Iris pigment epithelial cell (primary cell): ENCODE measurements at regions not wholly inside any gene's neighbourhood (a gene's known extent, or its start where the extent isn't known, plus 50 kb on each side); places are given as distances from the start of the nearest gene placed in this dataset.

Experiments used
- DNase-seq: peaks from one replicate; pipeline ENCODE4 v3.0.0-alpha.2; 2011; ENCODE audit warnings: low read depth

GRCh38 chr10:4581929-4582328 lies 244.1 kb upstream of the AKR1E2 start:
- DNase-seq, result no peak

- no peak for DNase-seq
Measured at GRCh38 chr10:4579844-4580243, 246.2 kb upstream of the AKR1E2 start.

DNA sequence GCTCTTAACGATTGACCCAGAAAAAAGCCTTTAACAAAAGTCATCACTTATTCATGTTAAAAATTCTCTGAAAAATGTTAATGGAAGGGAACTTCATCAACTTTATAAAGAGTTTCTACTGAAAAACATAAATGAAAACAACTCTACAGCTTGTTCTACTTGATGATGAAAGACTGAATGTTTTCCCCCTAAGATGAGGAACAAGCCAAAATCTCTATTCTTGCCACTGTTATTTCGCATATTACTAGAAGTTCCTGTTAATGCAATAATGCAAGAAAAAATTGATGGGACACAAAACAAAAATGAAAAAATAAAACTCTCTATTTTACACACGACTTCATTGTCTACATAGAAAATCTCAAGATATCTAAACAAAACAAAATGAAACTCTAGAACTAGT lies 249.8 kb upstream of the AKR1E2 start:
- DNase-seq, result no peak

DNA sequence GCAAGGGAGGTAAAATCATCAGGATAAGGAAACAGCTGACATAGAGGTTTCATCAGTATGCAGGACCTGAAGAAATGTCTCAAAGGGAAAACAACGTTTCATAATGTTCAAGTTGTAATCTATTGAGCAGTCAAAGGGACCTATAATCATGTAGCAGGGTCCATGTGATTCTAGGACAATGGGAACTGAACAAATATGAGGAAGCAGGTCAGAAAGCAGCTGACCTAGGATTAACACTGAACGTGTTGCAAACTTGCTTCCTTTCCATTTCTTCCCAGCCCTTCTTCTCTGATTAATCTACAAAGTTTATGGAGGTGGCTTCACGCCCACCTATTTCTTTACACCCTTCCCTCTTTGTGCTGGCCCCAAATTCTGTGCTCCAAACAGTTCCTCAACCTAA lies 256.9 kb upstream of the AKR1E2 start:
- no peak for DNase-seq

GRCh38 chr10:4568731-4569130 lies 257.3 kb upstream of the AKR1E2 start:
- no peak for DNase-seq

DNA sequence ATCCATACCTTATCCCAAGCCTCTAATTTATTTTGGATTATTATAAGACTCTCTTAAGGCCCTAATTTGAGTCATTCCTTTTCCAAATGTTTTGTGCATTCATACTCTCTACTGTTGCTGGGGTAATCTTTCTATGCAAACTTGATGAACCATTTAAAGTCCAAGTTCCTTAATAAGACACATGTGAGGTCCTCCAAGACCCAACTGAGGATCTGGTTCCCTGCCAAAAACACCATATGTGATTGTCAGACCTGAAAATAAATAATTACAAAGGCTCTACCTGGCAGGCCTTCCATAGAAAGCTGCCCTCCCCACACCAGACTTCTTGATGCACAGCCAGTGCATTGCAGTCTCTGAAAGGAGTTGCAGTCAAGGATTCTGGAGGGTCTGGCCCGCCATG lies 257.9 kb upstream of the AKR1E2 start:
- DNase-seq, result no peak

DNA sequence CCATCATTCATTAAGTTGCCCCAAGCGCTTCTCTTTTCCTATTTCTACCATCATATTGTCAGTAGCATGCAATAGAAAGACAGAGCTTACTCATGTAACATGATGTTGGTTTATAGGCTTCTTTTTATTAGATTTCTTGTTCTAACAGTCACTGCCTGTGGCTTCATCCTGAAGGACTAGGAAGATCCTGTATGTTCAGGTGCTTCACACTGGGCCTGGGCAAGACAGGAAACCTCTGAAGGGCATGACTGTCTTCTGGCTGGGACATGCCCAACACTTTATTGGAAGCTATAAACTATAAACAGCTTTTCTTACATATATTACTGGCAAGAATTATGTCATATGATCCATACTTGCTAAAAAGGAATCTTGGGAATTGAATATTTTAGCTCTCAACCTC lies 258.4 kb upstream of the AKR1E2 start:
- DNase-seq, result no peak

GRCh38 chr10:4566011-4566410 lies 260.0 kb upstream of the AKR1E2 start:
- no peak for DNase-seq

DNA sequence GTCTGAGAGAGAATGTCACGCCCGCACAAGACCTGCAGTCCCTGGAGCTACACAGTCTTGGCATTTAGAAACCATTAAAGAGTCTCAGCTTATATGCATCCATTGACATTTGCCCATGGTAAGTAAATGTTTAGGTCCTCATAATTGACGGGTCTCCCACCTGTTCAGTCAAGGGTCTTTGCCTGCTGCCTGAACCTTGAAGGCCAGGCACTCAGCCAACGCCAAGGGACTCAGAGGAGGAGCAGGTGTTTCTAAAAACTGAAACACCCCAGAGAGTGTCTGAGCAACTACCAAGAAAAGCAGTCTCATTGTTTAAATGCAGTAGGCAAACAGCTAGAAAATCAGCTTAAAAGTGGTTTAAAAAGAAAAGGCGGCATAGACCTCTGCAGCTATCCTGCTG lies 264.7 kb upstream of the AKR1E2 start:
- no peak for DNase-seq

- DNase-seq, result no peak
Measured at GRCh38 chr10:4557469-4557868, 268.5 kb upstream of the AKR1E2 start.

GRCh38 chr10:4556527-4556926 lies 269.5 kb upstream of the AKR1E2 start:
- no peak for DNase-seq

- DNase-seq, result no peak
Measured at GRCh38 chr10:4555920-4556319, 270.1 kb upstream of the AKR1E2 start.

GRCh38 chr10:4549139-4549653 lies 276.8 kb upstream of the AKR1E2 start:
- DNase-seq, result peak; percentile 4

GRCh38 chr10:4546931-4547330 lies 279.1 kb upstream of the AKR1E2 start:
- DNase-seq, result no peak

DNA sequence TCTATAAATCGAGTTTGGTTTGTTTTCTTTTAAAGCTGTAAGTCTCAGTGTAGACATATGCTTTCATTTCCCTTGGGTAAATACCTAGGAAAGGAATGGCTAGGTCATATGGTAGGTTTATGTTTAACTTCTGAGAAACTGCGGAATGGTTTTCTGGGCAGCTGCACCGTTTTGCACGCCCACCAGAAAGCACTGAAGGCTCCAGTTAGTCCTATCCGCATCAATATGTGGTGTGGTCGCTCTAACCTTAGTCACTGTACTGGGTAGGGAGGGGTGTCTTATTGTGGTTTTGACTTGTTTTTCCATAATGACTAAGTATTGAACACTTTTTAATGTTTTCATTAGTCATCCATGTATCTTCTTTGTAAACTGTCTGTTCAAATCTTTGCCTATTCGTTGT lies 279.5 kb upstream of the AKR1E2 start:
- DNase-seq, result peak; percentile 66

DNA sequence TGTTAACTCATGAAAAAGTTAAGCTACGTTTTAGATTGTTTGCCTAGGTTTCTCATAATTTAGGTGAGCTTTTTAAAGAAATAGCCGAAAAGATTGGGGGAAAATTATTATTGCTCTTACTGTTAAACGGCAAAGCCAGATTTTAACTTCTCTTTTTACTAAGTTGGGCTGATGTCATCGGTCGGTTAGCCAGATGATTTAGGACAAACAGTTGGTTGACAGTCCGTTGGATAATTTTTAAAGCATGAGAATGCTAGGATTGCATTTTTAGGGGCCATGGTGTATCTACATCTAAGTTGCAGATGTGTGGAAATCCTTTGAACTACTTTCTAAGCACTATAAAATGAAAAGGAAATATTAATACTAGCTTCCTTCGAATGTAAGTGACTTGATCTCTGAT lies 280.9 kb upstream of the AKR1E2 start:
- DNase-seq, result no peak

DNA sequence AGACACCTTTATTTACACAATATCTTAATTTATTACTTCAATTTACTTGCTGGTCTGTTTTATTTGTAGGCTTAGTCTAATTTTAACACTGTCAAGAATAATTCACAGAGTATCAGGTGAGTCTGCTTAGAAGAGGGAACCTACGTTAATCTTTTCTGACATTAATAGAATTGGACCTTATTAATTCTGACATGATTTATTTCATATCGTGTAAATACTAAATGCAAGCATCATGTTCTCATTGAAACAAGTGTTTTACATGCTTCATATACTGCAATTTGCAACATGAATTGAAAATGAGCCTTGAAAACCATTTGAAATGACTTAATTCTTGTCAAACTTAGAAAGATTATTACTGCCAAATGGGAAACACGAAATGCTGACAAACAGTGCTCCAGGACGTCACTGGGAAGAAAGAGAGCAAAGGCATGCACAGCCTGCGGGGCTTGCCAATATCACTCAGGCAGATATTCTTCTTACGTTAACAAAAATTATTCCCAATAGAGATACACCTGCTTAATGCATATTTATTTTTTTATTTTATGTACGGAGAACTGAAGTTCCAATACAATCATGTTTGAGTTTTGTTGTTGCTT lies 282.0 kb upstream of the AKR1E2 start:
- DNase-seq, result no peak

DNA sequence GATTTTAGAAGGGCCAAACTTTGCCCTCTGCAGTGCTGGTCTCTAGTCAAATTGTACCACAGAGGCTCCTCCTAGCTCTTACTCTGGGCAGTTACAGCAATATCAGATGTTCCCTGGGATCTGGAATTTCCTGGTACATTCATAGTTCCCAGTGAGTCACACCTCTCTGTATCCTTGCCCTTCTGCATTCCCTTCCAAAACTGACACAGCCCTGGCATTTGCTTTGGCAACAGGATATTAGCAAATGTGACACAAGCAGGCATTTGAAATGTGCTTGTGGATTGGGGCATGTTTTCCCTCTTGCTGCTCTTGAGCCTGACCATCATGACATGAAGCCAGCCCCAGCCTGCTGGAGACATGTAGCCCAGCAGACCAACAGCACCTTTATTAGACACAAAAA lies 284.7 kb upstream of the AKR1E2 start:
- DNase-seq, result peak; percentile 87

DNA sequence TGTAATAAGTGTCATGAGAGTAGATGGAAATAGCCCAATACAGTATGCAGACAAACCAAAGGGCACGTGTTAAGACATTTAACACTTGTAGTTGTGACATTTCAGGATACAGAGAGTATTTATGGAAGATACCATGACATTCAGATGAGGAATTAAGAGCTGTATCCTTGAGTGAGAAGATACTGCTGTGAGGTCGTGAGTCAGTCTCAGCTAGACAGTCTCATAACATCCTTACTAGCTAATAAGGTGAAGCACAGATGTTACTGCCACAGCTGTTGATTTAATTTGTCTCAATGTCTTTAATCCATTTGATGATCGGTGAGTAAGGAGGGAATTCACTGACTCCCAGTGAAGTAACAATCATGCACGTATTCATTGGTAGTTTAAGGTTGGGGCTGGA lies 288.0 kb upstream of the AKR1E2 start:
- no peak for DNase-seq

DNA sequence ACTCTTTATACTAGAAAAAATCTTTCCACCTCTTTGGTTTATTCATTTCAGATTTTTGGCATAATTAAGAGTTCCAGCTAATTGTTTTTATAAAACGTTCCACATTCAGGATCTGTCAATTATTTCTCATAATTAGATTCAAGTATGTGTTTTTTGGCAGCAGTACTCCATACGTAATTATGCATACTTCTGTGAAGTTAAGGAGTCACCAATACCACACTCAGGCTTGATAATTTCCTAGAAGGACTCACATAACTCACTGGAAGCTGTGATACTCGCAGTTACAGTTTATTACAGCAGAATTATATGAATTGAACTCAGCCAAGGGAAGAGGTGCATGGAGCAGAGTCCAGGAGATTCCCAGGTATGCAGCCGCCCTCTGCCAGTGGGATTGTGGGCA lies 290.5 kb upstream of the AKR1E2 start:
- no peak for DNase-seq

DNA sequence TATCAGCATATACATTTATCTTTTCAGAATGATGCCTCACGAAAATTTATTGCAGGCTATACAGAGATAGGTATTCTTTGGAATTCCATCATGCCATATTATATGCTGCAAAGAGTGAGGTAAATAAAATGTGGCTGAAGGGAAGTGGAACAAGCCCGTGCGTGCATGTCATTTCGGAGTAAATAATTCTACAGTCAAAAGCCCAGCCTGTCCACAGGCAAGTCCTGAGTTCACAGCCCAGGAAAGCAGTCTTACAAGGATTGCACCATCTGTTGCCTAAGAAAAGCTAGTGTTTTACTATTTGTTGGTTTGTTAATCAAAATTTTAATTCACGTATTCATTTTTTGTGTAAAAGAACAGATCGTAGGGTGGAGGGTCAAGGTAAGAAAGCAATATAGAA lies 292.4 kb upstream of the AKR1E2 start:
- peak; percentile 26 for DNase-seq

- DNase-seq, result peak; percentile 51
Measured at GRCh38 chr10:4532976-4533375, 293.0 kb upstream of the AKR1E2 start.

GRCh38 chr10:4532467-4532866 lies 293.5 kb upstream of the AKR1E2 start:
- peak; percentile 89 for DNase-seq

GRCh38 chr10:4532011-4532410 lies 294.0 kb upstream of the AKR1E2 start:
- peak; percentile 3 for DNase-seq

DNA sequence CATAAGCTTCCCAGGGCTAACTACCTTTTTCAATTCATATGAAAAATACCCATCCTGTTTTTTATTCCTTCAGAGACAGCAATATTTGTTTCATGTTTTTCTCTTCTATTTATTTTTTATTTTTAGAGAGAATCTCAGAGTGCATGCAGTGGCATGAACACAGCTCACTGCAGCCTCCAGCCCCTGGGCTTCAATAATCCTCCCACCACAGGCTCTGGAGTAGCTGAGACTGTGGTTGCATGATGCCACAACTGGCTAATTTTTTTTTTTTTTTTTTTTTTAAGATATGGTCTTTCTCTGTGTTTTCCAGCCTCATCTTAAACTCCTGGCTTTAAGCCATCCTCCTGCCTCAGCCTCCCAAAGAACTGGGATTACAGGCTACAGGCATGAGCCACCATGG lies 296.7 kb upstream of the AKR1E2 start:
- DNase-seq, result no peak
